ENCODE measurements at regions not wholly inside any gene's neighbourhood (a gene's known extent, or its start where the extent isn't known, plus 50 kb on each side); places are given as distances from the start of the nearest gene placed in this dataset.

DNA sequence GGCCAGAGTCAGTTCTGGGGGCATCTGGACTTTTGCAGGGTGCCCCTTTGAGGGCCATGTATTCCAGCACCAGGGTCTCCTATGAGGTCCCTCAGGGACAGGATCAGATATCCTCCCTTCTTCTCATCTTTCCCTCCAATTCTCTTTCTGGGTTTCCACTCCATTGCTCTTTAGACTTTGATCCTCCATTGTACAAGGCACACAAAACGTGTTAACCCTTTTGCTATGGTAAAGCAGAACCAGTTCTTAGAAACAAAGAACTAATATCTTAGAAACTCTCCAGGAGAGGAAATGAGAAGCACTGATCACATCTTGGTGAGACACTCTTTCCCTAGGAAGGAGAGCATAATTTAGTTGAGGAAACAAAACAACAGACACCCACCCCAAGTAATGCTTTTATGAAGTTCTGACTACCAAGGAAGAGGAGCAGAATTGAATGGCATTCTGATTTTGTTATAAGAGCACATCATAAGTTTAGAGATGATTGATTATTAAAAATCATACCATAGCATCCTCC, 200.7 kb upstream of the NPY2R start:
- TF ChIP-seq, protein P1, sequence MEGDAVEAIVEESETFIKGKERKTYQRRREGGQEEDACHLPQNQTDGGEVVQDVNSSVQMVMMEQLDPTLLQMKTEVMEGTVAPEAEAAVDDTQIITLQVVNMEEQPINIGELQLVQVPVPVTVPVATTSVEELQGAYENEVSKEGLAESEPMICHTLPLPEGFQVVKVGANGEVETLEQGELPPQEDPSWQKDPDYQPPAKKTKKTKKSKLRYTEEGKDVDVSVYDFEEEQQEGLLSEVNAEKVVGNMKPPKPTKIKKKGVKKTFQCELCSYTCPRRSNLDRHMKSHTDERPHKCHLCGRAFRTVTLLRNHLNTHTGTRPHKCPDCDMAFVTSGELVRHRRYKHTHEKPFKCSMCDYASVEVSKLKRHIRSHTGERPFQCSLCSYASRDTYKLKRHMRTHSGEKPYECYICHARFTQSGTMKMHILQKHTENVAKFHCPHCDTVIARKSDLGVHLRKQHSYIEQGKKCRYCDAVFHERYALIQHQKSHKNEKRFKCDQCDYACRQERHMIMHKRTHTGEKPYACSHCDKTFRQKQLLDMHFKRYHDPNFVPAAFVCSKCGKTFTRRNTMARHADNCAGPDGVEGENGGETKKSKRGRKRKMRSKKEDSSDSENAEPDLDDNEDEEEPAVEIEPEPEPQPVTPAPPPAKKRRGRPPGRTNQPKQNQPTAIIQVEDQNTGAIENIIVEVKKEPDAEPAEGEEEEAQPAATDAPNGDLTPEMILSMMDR (IDR thresholded peaks at IDR 0.05; ENCODE audit: insufficient read depth, low read depth, low read length, missing control alignments), result no peak
- H3K4me3 ChIP-seq (ENCODE audit: low read depth, low read length), result no peak overlapping the region
- DNase-seq (ENCODE audit: low read depth), result no peak

DNA sequence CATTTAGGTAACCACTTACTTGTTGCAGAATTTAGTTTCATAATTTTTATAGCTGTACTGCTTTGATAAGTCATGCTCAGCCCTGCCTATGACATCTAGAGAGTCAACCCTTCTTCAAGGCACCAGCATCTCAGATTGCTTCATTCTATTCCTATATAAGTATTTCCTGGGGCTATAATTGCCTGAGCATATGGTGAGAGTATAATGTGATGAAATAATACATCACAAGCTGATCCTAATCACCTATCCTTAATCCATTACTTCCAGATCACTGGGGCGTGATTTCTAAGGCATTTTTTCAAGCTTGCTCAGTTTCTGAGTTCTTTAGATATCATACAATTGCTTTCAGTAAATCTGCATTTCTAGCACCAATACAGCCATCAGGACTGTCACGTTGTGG, 200.0 kb upstream of the NPY2R start:
- TF ChIP-seq, protein P1 (IDR thresholded peaks at IDR 0.05; ENCODE audit: insufficient read depth, low read depth, low read length, missing control alignments), result no peak
- no peak for DNase-seq (ENCODE audit: low read depth)
- no peak overlapping the region for H3K4me3 ChIP-seq (ENCODE audit: low read depth, low read length)

DNA sequence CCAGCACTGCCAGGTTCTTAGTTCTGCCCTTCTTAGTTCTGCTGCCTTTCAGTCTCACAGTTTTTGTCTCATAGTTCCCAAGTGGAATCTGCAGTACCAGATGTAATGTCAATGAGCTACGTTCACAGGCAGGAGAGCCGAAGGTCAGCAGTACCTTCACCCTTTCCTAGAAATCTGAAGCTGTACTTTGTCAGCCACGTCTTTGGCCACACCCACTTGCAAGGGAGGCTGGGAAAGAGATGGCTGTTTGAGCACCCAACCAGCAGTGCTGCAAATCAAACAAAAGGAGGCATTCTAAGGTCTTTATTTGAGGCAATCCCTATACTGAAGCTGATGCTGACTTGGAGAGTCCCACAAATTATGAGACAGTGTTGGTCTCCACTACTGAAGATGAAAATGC, 199.1 kb upstream of the NPY2R start:
- TF ChIP-seq, protein P1 (IDR thresholded peaks at IDR 0.05; ENCODE audit: insufficient read depth, low read depth, low read length, missing control alignments), result no peak
- DNase-seq (ENCODE audit: low read depth), result no peak

DNA sequence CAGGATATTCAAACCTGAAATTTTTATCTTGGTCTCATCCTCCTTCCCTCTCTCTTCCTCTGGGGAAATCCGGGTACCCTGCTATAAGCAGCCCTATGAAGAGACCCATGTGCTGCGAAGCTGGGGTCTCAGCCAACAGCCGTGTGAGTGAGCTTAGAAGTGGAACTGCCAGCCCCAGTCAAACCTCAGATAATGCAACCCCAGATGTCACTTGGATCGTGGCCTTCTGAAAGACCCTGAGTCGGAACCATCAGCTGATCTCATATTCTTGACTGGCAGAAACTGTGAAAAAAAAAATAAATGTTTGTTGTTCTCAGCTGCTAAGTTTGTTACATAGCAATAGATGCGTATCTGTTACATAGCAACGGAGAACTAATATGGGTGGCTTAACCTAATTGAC, 198.1 kb upstream of the NPY2R start:
- TF ChIP-seq, protein P1 (IDR thresholded peaks at IDR 0.05; ENCODE audit: insufficient read depth, low read depth, low read length, missing control alignments), result no peak
- no peak for DNase-seq (ENCODE audit: low read depth)
- H3K4me3 ChIP-seq (ENCODE audit: low read depth, low read length), result no peak overlapping the region

More for the DNA sequence above, 199.1 kb upstream of the NPY2R start:
- H3K4me3 ChIP-seq (ENCODE audit: low read depth, low read length), result no peak overlapping the region

DNA sequence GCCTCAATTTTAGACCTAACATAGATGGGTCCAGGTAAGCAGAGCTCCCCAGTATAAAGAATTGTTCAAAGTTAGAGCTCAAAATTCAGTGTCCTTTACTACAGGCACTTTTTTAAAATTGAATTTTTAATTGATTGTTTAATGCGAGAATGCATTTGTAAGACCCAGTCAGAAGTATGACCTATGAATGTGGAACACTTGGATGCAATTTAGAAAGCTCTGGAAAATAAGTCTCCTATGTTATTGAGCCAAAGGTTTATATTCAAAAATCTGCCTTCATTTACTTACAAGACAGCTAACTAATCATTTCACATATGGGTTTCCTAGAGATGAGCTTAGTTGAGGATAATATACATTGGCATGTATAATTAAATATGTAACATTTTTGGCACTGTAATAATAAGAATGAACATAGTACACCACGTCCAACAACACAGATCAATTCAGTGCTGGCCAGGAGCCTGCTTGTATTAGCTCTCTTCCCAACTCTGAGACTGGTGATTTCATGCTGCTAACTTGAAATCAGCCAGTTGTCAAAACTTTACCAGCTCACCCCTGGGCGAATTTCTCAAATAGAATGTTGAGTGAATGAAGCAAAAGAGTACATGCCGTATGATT, 197.2 kb upstream of the NPY2R start:
- no peak overlapping the region for H3K4me3 ChIP-seq (ENCODE audit: low read depth, low read length)
- TF ChIP-seq, protein P1 (IDR thresholded peaks at IDR 0.05; ENCODE audit: insufficient read depth, low read depth, low read length, missing control alignments), result no peak
- no peak for DNase-seq (ENCODE audit: low read depth)

DNA sequence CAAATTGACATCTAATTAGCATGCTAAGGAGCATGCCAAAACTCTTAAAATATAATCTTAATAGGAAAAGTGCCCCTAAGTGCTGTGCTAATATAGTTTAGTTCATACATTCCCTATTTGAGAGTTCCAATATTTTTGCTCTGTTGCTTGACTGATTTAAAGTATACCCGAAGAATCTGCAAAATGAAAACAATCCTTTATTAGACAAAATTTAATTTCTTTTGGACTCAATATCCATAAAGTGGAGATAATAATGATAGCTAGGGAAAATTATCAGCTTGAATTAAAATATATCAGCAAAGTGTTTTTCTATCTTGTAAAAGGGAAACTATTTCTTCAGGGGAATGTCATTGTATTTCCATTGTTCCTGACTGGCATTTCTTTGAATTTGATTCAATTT, 196.0 kb upstream of the NPY2R start:
- no peak overlapping the region for H3K4me3 ChIP-seq (ENCODE audit: low read depth, low read length)
- DNase-seq (ENCODE audit: low read depth), result no peak
- TF ChIP-seq, protein P1 (IDR thresholded peaks at IDR 0.05; ENCODE audit: insufficient read depth, low read depth, low read length, missing control alignments), result no peak

DNA sequence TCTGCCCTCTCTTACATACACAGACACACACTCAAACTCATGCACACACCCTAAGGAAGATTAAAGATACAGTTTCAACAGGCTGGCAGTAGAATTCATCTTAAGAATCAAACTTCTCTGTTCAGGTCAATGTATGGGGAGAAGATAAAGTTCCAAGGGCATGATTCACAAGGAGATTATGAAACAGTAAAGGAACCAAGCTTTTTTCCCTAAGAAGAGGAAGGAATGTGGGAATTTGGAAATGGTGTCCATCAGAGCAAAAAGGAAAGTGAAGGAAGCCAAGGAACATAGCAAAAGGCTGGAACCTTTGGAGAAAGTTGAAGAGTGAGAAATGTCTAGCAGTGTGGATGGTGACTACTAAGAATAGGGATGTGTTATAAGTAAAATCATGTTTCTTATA, 191.0 kb upstream of the NPY2R start:
- no peak for DNase-seq (ENCODE audit: low read depth)
- no peak overlapping the region for H3K4me3 ChIP-seq (ENCODE audit: low read depth, low read length)
- TF ChIP-seq, protein P1 (IDR thresholded peaks at IDR 0.05; ENCODE audit: insufficient read depth, low read depth, low read length, missing control alignments), result no peak
